Fibroblast of lung (primary cell): ENCODE measurements at regions not wholly inside any gene's neighbourhood (a gene's known extent, or its start where the extent isn't known, plus 50 kb on each side); places are given as distances from the start of the nearest gene placed in this dataset.

ENCODE experiments used
- DNase-seq, 2 donors: peaks; one replicate each; pipeline versions ENCODE4 v3.0.0 to v3.0.0-alpha.2; 2010; ENCODE audit warnings: low read depth in 2 of 2
- H2AFZ ChIP-seq: 2 replicates; pipeline ENCODE4 v1.5.1; 2012; ENCODE audit warnings: low read length, control low read depth, inconsistent platforms
- H3K27ac ChIP-seq: 2 replicates; pipeline ENCODE4 v1.5.1; 2011; ENCODE audit warnings: low read length, control low read depth; ENCODE audit not compliant: insufficient read depth
- H3K27me3 ChIP-seq: 2 replicates; pipeline ENCODE4 v1.5.1; 2011; ENCODE audit warnings: mild to moderate bottlenecking, low read length; ENCODE audit not compliant: control insufficient read depth, insufficient read depth
- H3K36me3 ChIP-seq: 2 replicates; pipeline ENCODE4 v1.5.1; 2011; ENCODE audit warnings: low read length; ENCODE audit not compliant: control insufficient read depth, insufficient read depth
- H3K4me1 ChIP-seq: 2 replicates; pipeline ENCODE4 v1.5.1; 2011; ENCODE audit warnings: low read length; ENCODE audit not compliant: control insufficient read depth, insufficient read depth; ENCODE audit errors: extremely low read depth
- H3K4me2 ChIP-seq: 2 replicates; pipeline ENCODE4 v1.5.1; 2011; ENCODE audit warnings: low read length, control low read depth; ENCODE audit not compliant: insufficient read depth; ENCODE audit errors: extremely low read depth
- H3K4me3 ChIP-seq, 4 experiments: fragments of 200-600 bp in 1 of 4; sonication (generic) in 1 of 4; replicated peaks in 1 of 4; 2 replicates each; pipeline ENCODE4 v1.5.1; 2011 to 2016; ENCODE audit warnings: low read length in 4 of 4, low read depth in 3 of 4, mild to moderate bottlenecking in 3 of 4, control low read depth in 2 of 4, inconsistent platforms in 1 of 4, mixed read lengths in 1 of 4; ENCODE audit not compliant: insufficient read depth in 1 of 4; ENCODE audit errors: control extremely low read depth in 1 of 4
- H3K79me2 ChIP-seq: 2 replicates; pipeline ENCODE4 v1.5.1; 2012; ENCODE audit warnings: mild to moderate bottlenecking, low read length, inconsistent platforms; ENCODE audit not compliant: control insufficient read depth, insufficient read depth
- H3K9ac ChIP-seq: 2 replicates; pipeline ENCODE4 v1.5.1; 2011; ENCODE audit warnings: mild to moderate bottlenecking, low read length, control low read depth; ENCODE audit not compliant: insufficient read depth
- H3K9me3 ChIP-seq: 2 replicates; pipeline ENCODE4 v1.5.1; 2012; ENCODE audit warnings: low read depth, low read length; ENCODE audit not compliant: control insufficient read depth, insufficient read depth
- H4K20me1 ChIP-seq: 2 replicates; pipeline ENCODE4 v1.5.1; 2011; ENCODE audit warnings: low read length; ENCODE audit not compliant: control insufficient read depth, insufficient read depth; ENCODE audit errors: extremely low read depth
- CTCF ChIP-seq, 2 donors: IDR thresholded peaks in 1 of 2; conservative IDR thresholded peaks in 1 of 2; 1 replicate in 1 of 2; 2 replicates in 1 of 2; pipeline ENCODE4 v1.5.1; 2011 to 2012; ENCODE audit warnings: low read length in 2 of 2, control low read depth in 1 of 2, inconsistent platforms in 1 of 2, low read depth in 1 of 2, mild to moderate bottlenecking in 1 of 2
- EZH2 ChIP-seq: IDR thresholded peaks from 2 replicates; pipeline ENCODE4 v1.5.1; 2012; ENCODE audit warnings: low read length, control low read depth, mild to moderate bottlenecking; ENCODE audit errors: missing control alignments

GRCh38 chr19:28847468-28847867 is 365.5 kb downstream of the UQCRFS1 start:
- H3K4me3 ChIP-seq: no peak overlapping the region
- no peaks in the 10 kb centered on the region for H4K20me1 ChIP-seq
- no peak for DNase-seq
- H3K4me1 ChIP-seq: no peaks in the 10 kb centered on the region
- no peak overlapping the region for H3K9ac ChIP-seq
- no peaks in the 10 kb centered on the region for H3K79me2 ChIP-seq
- no peak overlapping the region for H3K27ac ChIP-seq
- H3K27me3 ChIP-seq: no peaks in the 10 kb centered on the region
- no peaks in the 10 kb centered on the region for H3K36me3 ChIP-seq
- H2AFZ ChIP-seq: no peak overlapping the region
- no peaks in the 10 kb centered on the region for H3K9me3 ChIP-seq
- H3K4me2 ChIP-seq: no peak overlapping the region
- TF ChIP-seq EZH2 (no peak), CTCF (conservative IDR thresholded peaks at IDR 0.05 in 1 of 2, IDR thresholded peaks at IDR 0.05 in 1 of 2; ENCODE audit: low read depth in 1 of 2, low read length in 2 of 2) (no peak)

GRCh38 chr19:28846094-28846812 is 366.7 kb downstream of the UQCRFS1 start:
- Histone ChIP-seq H3K4me2 (no peak overlapping the region), H3K9me3 (no peaks in the 10 kb centered on the region), H3K79me2 (no peaks in the 10 kb centered on the region), H3K27me3 (no peaks in the 10 kb centered on the region), H3K4me1 (no peaks in the 10 kb centered on the region), H4K20me1 (no peaks in the 10 kb centered on the region), H3K4me3 (no peak overlapping the region), H2AFZ (no peak overlapping the region), H3K36me3 (no peaks in the 10 kb centered on the region), H3K9ac (no peak overlapping the region), H3K27ac (no peak overlapping the region)
- TF ChIP-seq EZH2 (no peak), CTCF (conservative IDR thresholded peaks at IDR 0.05 in 1 of 2, IDR thresholded peaks at IDR 0.05 in 1 of 2; ENCODE audit: low read depth in 1 of 2, low read length in 2 of 2) (no peak)
- no peak for DNase-seq

- Histone ChIP-seq H4K20me1 (no peaks in the 10 kb centered on the region), H3K9me3 (no peaks in the 10 kb centered on the region), H2AFZ (no peak overlapping the region), H3K4me2 (no peak overlapping the region), H3K36me3 (no peaks in the 10 kb centered on the region), H3K4me1 (no peaks in the 10 kb centered on the region), H3K79me2 (no peaks in the 10 kb centered on the region), H3K27me3 (no peaks in the 10 kb centered on the region), H3K27ac (no peak overlapping the region), H3K4me3 (no peak overlapping the region), H3K9ac (no peak overlapping the region)
- no peak for TF ChIP-seq CTCF (conservative IDR thresholded peaks at IDR 0.05 in 1 of 2, IDR thresholded peaks at IDR 0.05 in 1 of 2; ENCODE audit: low read depth in 1 of 2, low read length in 2 of 2)
- DNase-seq: no peak
Measured at GRCh38 chr19:28843761-28844492, 369.0 kb downstream of the UQCRFS1 start.
